RKO (cell line): ENCODE measurements at regions not wholly inside any gene's neighbourhood (a gene's known extent, or its start where the extent isn't known, plus 50 kb on each side); places are given as distances from the start of the nearest gene placed in this dataset.
"Not testable (repeated sequence)": the region's sequence is repeated elsewhere in the genome, so short reads cannot be mapped to it uniquely, and the experiment has no call there.

Experiments used
- DNase-seq: peaks from one replicate; pipeline ENCODE4 v3.0.0-alpha.2; 2016; ENCODE audit warnings: low spot score

DNA sequence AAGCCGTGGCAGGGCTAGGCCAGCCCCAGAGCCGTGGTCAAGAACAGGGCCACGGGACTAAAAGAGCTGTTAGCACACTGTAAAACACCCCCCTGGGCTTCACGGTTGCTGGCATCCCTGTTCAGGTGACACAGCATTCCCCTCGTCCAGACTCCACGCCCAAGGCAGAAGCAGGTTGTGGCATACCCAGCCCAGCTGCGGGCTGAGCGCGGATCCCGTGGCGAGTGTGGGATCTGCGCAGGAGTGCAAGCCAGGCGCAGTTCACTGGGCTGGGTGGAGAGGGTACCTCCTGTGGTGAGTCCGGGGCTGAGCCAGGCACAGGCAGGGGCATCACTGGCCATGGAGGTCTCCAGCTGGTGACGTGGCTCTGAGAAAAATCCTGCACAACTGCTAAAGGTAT, 199.1 kb downstream of the FZD1 start:
- DNase-seq: no peak

DNA sequence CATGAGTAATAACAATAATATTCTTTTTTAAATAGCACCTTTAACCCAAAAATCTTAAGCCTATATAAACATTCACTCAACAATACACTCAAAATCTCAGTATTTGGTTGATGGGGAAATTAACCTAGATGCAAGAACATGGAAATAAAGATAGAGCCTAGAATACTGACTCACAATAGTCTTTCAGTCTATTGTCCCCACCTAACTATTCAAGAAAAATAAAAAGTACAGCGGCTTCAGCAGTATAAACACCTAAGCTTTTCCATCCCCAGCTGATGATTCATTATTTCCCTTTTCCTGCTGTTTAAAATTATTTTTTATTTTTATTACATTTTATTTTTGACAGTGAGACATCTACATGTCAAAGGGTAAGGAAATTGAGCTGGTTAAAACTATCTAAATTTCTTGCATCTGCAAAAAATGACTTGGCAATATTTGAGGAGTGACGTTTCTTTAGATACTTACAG, 201.4 kb downstream of the FZD1 start:
- no peak for DNase-seq

- DNase-seq: no peak
Measured at GRCh38 chr7:91468256-91468655, 204.0 kb downstream of the FZD1 start.

GRCh38 chr7:91473619-91474018, 209.4 kb downstream of the FZD1 start:
- DNase-seq: no peak

DNA sequence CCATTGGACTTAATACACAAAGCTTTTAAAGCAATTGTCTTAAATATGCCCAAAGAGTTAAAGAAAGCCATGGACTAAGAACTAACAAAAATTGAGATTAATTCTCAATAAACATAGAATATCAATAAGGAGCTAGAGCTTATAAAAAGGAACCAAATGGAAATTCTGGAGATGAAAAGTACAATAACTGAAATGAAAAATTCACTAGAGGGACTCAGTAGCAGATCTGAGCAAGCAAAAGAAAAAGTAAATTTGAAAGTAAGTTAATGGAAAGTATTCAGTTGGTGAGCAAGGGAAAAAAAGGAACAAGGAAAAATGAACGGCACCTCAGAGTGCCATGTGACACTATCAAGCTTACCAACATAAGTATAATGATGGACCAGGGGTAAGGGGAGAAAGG, 209.8 kb downstream of the FZD1 start:
- DNase-seq: no peak

DNA sequence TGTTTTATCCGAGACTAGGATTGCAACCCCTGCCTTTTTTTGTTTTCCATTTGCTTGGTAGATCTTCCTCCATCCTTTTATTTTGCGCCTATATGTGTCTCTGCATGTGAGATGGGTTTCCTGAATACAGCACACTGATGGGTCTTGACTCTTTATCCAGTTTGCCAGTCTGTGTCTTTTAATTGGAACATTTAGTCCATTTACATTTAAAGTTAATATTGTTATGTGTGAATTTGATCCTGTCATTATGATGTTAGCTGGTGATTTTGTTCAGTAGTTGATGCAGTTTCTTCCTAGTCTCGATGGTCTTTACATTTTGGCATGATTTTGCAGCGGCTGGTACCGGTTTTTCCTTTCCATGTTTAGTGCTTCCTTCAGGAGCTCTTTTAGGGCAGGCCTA, 216.2 kb downstream of the FZD1 start:
- not testable (repeated sequence) for DNase-seq

DNA sequence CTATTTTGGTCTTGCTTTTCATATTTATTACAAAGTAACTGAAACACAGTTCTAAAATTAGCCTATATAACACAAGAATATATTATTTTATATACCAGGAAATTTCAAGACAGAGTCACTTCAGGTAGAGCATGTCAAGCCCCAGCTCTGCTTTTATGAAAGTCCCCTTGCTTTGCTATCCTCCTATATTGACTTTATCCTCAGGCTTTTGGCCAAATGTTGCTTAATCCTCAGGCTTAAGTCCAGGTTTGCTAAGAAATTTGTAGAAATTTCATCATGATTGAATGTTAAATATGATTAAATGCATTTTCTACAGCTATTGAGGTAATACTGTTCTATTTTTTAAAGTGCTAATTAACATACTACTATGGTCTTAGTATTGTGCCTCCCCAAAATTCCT, 227.6 kb downstream of the FZD1 start:
- DNase-seq: no peak

- DNase-seq: no peak
Measured at GRCh38 chr7:91492317-91492716, 228.1 kb downstream of the FZD1 start.

DNA sequence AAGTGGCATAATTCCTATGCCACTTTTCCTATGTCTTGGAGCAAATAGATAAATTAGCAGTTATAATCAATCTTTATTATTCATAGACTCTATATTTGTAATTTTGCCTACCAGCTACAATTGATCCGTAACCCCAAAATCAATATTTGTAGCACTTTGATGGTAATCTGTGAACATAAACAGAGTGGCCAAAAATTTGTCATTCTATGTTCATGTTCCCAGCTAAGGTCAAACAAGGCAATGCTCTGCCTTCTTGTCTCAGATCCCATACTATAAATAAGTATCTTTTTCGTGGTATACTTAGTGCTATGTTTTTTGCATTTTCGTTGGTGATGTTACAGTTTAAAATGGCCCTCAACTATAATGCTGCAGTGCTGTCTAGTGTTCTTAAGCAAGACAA, 228.5 kb downstream of the FZD1 start:
- DNase-seq: no peak

DNA sequence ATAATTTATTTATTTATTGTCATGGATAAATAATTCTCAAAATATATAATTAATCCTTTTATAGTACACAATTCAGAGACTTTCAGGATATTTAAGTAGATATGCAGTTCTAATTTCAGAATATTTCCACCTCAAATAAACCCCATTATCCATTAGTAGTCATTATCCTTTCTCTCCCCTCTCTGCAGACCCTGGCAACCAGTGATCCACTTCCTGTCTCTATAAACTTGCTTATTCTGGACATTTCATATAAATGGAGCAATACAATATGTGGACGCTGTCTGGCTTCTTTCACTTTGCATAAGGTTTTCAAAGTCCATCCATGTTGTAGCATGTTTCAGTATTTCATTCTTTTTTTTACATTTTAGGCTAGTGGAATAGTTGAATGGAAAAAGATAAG, 230.2 kb downstream of the FZD1 start:
- no peak for DNase-seq

GRCh38 chr7:91496251-91496820, 232.1 kb downstream of the FZD1 start:
- DNase-seq: no peak

GRCh38 chr7:91497277-91497676, 233.0 kb downstream of the FZD1 start:
- DNase-seq: not testable (repeated sequence)

DNA sequence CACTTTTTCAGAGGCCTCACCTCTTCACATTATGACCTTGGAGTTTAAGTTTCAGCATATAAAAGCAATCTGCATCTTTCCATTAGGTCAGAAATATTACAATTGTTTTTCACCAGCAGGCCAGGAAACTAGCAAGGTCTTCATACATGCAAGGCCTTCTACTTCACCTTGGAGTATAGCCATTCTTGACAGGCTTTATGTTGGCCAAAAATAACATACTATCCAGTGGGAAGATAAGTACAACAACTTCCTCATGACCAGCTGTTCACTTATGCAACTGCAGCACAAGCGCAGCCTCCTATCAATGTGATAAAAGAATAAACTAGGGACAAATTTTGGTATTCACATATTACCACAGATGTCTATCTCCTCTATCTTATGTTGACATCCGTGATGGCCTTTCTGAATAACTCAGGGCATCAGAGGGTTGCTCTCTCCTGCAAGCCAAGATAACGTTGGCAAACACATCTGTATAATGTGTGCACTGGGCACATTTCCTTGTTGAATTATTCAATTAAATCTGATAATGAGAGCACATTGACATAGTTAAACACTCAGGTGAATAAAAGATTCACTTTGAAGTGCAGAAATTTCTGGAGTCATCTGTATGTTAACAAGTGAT, 239.8 kb downstream of the FZD1 start:
- DNase-seq: no peak

DNA sequence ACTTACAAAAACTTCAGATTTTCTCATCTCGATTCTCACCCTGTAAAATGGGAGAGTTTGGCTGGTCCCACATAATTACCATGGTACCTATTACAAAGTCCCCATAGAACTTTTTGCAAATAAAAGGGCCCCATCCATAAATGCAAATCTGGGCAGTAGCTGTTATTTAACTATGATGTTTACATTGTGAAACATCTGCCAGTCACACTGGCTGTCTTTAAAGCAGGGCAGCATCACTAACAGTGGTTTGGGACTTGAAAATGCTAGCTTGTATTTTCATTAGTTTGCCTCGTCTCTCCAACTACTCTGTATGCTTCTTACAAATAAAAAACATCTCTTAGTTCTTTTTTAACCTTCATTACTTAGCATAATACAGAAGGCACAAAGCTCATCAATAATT, 240.7 kb downstream of the FZD1 start:
- no peak for DNase-seq

GRCh38 chr7:91506966-91507365, 242.7 kb downstream of the FZD1 start:
- DNase-seq: not testable (repeated sequence)

DNA sequence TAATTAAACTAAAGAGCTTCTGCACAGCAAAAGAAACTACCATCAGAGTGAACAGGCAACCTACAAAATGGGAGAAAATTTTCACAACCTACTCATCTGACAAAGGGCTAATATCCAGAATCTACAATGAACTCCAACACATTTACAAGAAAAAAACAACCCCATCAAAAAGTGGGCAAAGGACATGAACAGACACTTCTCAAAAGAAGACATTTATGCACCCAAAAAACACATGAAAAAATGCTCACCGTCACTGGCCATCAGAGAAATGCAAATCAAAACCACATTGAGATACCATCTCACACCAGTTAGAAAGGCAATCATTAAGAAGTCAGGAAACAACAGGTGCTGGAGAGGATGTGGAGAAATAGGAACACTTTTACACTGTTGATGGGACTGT, 247.6 kb downstream of the FZD1 start:
- not testable (repeated sequence) for DNase-seq

DNA sequence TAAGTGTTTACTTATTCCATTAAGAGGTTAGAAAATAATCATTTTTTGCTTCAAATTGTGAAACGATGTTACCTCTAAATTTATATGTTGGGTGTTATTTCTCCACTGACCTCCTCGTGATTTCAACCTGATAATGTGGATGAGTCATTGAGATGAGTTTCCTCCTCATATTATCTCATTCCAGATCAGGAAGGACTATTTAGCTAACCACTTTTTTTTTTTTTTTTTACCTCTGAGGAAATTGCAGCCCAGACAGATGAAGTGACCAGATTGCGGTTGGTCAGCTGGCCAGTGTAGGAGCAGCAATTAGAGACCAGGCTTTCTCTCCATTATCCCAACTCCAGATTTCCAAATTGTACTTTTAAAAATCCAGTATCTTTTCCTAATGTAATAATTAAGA, 248.7 kb downstream of the FZD1 start:
- no peak for DNase-seq

DNA sequence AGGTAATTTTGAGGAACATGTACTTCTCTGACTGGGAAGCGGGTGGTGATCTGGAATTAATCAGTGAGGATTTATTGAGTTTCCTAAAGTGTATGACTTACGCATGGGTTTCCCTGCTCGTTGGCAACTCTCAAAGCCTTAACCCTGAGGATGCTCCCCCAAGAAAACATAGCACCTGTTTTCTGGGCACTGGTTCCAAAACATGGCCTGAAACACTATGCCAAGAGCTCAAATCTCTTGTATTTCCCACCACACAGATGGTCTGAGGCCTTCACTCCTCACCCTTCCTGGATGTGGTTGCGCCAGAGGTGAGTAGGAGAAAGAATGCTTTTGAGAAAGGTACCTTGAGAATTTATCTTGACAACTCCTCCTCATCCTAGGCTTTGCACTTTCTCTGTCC, 250.4 kb downstream of the FZD1 start:
- DNase-seq: no peak

- no peak for DNase-seq
Measured at GRCh38 chr7:91515961-91516360, 251.7 kb downstream of the FZD1 start.

GRCh38 chr7:91517201-91517785, 253.1 kb downstream of the FZD1 start:
- DNase-seq: no peak

DNA sequence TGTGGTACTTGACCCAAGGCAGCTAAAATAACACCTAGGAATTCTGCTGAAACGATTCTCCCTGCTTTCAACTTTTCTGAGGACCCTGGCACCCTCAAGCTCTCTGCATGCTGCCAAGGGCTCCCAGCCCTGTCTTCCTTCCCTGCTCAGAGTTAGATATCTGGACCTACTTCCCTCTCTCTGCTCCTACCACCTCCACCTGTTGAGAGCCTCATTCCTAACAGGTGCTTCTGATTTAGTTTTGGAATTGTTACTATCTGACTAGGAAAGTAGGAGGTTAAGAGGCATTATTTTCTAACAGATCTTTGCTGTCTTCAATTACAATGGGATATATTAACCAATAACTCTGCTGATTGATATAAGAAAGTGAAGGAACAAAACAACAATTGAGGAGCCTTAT, 253.8 kb downstream of the FZD1 start:
- no peak for DNase-seq

DNA sequence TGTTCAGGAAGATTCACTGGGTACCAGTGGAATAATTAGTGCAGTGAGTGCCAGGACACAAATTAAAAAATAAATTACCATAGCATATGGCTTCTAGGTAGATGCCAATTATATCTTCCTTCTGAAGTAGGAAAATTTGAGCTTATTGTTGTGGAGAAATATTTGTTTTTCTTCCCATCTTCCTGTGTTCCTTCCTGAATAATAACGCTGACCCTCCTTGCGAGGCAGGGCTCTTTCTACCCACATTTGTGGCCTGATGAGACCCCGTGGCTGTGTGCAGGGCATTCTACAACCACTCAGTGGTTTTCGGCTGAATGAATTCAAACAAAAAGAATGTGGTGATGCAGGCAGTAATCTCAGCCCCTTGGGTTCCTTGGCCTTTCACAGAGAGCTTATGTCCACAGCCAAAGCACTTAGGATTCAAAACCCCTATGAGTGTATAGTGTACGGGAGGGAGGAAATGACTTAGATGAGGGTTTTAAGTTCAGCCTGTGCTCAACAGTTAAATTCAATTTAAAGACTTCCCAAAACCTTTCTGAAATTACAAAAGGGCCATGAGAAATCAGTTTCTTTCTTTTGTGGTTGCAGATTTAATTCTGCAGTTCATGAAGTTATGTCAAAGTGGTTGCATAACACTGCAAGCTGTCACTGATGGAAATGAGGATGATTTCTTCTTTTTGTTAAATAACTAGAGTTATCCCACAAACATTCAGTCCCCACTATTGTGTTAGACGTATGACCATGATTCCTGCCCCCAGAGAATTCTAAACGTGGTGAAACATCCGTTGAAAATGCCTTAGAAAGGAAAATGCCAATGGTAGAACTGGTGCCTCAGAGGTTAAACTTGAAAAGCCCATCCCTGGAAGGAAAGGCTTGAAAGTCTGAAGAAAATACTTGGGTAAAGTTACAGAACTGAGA, 255.3 kb downstream of the FZD1 start:
- no peak for DNase-seq

DNA sequence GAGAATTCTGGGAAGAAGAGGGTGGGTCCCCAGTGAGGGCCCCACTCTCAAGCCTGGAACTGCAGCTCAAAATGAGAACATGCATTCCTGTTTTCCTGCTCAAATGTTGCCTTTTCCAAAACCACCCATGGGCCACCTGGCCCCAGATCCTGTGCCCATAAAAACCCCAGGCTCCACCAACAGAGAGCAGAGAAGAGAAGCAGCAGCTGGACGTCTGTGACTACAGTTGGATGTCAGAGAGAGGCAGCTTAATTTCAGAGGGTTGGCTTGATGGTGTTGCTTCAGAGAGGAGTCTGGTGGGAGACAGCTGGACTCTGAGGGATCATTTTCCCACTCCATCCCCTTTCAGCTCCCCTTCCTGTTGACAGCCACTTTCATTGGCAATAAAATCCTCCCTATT, 256.4 kb downstream of the FZD1 start:
- no peak for DNase-seq
